ENCODE measurements at regions not wholly inside any gene's neighbourhood (a gene's known extent, or its start where the extent isn't known, plus 50 kb on each side); places are given as distances from the start of the nearest gene placed in this dataset.

DNA sequence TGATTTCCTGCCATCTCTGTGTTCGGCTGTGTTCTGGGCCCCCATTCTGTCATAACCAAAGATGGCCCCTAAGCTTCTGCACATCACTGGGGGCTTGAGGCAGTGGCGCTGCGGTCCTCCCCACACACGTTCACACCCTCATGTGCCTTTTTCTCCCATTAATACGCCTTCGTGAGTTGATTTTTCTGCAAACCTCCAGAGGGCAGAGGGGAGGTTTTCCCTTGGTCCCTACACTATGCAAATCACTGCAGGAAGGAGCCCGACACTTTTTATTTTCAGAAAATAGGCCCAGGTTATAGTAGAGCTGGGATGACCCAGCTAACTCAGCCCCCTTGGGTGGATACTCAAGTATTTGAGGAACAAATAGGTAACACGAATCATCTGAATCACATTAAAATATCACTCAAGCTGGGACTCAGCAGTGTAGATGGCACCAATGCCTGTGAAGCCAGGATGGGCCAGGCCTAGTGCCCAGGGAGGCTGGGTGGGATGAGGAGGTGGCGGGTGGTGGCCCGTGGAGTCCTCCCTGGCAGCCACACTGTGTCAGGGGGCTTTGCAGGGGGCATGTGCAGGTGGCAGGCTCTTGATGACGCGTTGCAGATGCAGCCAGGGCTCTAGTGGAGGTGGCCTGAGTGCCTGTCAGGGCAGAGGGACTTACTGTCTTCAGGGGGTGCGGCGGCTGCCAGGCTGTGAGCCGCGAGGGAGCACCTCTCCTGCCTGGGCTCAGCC is 234.3 kb downstream of the TEX29 start:
- H3K27me3 ChIP-seq (ENCODE audit: low read depth): peaks cover 10% of the 10 kb centered on the region

DNA sequence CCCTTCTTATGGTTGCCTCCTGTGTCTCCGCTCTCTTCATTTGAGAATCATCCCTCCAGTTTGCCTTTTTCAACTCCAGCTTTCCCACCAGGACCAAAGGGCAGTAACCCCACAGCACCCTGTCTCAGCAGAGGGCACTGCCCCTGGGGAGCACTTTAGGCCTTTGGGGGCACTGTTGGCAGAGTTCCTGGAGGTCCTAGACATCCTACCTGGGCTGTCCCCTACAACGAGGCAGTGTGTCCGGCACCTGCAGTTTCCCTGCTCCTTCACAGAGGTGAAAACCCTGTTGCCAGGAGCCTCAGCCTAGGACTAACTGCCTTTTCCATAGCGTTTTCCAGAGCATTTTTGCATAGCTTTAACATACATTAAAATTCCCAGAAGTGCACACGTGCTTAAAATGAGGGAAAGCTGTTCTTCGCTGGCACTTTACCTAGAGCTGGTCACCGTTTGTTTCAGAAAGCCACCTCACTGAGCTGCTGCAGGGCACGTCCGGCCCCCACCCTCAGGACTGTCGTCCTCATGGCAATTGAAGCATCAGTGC is 234.9 kb downstream of the TEX29 start:
- Histone ChIP-seq H3K36me3 (no peaks in the 10 kb centered on the region), H3K9me3 (no peaks in the 10 kb centered on the region), H3K27ac (no peak overlapping the region), H3K4me1 (no peaks in the 10 kb centered on the region), H3K4me3 (no peak overlapping the region), H3K27me3 (ENCODE audit: low read depth) (peaks cover 17% of the 10 kb centered on the region)
- no peak for DNase-seq
- TF ChIP-seq, protein P1, sequence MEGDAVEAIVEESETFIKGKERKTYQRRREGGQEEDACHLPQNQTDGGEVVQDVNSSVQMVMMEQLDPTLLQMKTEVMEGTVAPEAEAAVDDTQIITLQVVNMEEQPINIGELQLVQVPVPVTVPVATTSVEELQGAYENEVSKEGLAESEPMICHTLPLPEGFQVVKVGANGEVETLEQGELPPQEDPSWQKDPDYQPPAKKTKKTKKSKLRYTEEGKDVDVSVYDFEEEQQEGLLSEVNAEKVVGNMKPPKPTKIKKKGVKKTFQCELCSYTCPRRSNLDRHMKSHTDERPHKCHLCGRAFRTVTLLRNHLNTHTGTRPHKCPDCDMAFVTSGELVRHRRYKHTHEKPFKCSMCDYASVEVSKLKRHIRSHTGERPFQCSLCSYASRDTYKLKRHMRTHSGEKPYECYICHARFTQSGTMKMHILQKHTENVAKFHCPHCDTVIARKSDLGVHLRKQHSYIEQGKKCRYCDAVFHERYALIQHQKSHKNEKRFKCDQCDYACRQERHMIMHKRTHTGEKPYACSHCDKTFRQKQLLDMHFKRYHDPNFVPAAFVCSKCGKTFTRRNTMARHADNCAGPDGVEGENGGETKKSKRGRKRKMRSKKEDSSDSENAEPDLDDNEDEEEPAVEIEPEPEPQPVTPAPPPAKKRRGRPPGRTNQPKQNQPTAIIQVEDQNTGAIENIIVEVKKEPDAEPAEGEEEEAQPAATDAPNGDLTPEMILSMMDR (IDR thresholded peaks at IDR 0.05): no peak
- ATAC-seq: no peak
- intact Hi-C loops (cut with DNase I): no loop called here

More for the DNA sequence above, 234.3 kb downstream of the TEX29 start:
- intact Hi-C loops (cut with DNase I): no loop called here
- no peak overlapping the region for H3K27ac ChIP-seq
- DNase-seq (no peak), ATAC-seq (no peak)
- H3K36me3 ChIP-seq: no peaks in the 10 kb centered on the region
- H3K9me3 ChIP-seq: no peaks in the 10 kb centered on the region
- H3K4me1 ChIP-seq: no peaks in the 10 kb centered on the region
- H3K4me3 ChIP-seq: no peak overlapping the region
- TF ChIP-seq, protein P1 (IDR thresholded peaks at IDR 0.05): no peak

DNA sequence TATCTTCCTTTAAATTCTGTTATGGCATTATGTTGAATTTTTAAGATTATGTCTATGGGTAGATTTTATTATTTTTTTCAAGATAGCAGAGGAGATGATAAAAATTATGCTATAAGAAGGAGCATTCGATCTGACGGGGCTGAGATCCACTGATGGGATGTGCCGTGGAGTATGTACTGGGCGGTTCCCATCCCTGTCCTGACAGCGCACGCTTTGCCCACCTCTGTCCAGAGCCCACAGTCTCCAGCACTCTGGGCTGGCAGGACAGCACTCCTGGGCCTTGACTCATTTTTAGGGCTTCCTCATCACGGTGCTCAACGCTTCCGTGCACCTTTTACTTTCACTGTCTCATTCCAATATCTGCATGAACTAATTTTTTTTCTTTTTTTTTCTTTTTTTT is 235.5 kb downstream of the TEX29 start:
- no peak for ATAC-seq
- intact Hi-C loops (cut with DNase I): no loop called here
- peaks cover 22% of the 10 kb centered on the region for H3K27me3 ChIP-seq (ENCODE audit: low read depth)

GRCh38 chr13:111556496-111556895 is 236.1 kb downstream of the TEX29 start:
- ATAC-seq: no peak
- Histone ChIP-seq H3K4me3 (no peak overlapping the region), H3K27me3 (ENCODE audit: low read depth) (peaks cover 22% of the 10 kb centered on the region), H3K36me3 (no peaks in the 10 kb centered on the region), H3K9me3 (no peaks in the 10 kb centered on the region), H3K4me1 (no peaks in the 10 kb centered on the region), H3K27ac (no peak overlapping the region)
- no peak for DNase-seq
- intact Hi-C loops (cut with DNase I): no loop called here
- TF ChIP-seq, protein P1 (IDR thresholded peaks at IDR 0.05): no peak

More for the DNA sequence above, 235.5 kb downstream of the TEX29 start:
- Histone ChIP-seq H3K27ac (no peak overlapping the region), H3K4me1 (no peaks in the 10 kb centered on the region), H3K4me3 (no peak overlapping the region), H3K36me3 (no peaks in the 10 kb centered on the region), H3K9me3 (no peaks in the 10 kb centered on the region)
- TF ChIP-seq, protein P1 (IDR thresholded peaks at IDR 0.05): no peak
- DNase-seq: no peak

DNA sequence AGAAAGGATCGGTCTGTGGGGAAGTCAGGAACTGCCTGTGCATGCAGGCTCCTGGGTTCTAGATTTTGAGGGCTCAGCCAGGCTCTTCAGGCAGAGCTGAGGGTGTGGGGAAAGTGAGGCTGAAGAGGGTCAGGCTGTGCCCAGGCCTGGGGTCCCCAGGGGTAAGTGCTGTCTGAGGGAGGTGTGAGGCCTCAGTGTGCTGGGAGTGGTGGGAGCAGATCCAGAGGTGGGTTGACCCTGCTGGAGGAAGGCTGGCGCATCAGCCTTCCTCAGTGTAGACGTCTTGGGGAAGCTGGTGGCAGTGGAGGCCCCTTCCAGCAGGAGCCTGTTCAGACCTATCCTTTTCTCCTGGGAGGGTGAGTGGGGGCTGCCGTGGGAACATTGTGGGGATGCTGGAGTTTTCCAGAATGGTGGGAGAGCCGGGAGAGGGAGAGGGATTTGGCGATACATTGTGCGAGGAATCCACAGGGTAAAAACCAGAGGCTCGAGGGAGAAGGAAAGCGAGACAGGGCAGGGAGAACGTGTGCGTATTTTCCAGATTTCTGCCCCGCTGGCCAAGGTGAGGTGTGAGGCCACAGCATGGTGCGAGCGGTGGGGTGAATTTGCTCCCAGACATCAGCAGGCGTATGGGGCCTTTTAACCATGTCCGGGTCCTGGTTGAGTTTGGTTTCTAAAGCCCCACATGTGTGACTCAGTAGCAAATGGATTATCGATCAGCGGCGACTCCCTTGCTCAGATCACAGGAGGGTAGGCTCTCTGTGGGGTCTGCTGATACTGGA is 237.7 kb downstream of the TEX29 start:
- TF ChIP-seq, protein P1 (IDR thresholded peaks at IDR 0.05): no peak
- DNase-seq (no peak), ATAC-seq (no peak)
- no peak overlapping the region for H3K27ac ChIP-seq
- intact Hi-C loops (cut with DNase I): no loop called here
- H3K9me3 ChIP-seq: no peaks in the 10 kb centered on the region
- no peaks in the 10 kb centered on the region for H3K4me1 ChIP-seq
- H3K4me3 ChIP-seq: no peak overlapping the region
- H3K27me3 ChIP-seq (ENCODE audit: low read depth): peaks cover 22% of the 10 kb centered on the region
- H3K36me3 ChIP-seq: no peaks in the 10 kb centered on the region
